OCI-LY3 (cell line): ENCODE measurements at regions not wholly inside any gene's neighbourhood (a gene's known extent, or its start where the extent isn't known, plus 50 kb on each side); places are given as distances from the start of the nearest gene placed in this dataset.

Source experiments
- H2AFZ ChIP-seq: fragments of 200-600, 300-600 bp; shearing (Covaris generic); 2 replicates; pipeline ENCODE4 v1.6.0; 2014; ENCODE audit warnings: antibody characterized with exemption, low read depth, low read length
- H3K27ac ChIP-seq: fragments of 200-600, 300-600 bp; sonication (generic); 2 replicates; pipeline ENCODE4 v1.5.1; 2014; ENCODE audit warnings: mild to moderate bottlenecking, low read length, moderate library complexity, mixed read lengths
- H3K27me3 ChIP-seq: fragments of 200-600, 300-600 bp; sonication (generic); 2 replicates; pipeline ENCODE4 v1.6.1; 2014; ENCODE audit warnings: low read depth, low read length, mixed read lengths
- H3K36me3 ChIP-seq: fragments of 200-600, 300-600 bp; sonication (generic); replicated peaks from 2 replicates; pipeline ENCODE3; 2014; ENCODE audit warnings: low read depth, low read length, mixed read lengths
- H3K4me1 ChIP-seq: fragments of 300-600, 200-600 bp; sonication (generic); 2 replicates; pipeline ENCODE4 v1.6.1; 2014; ENCODE audit warnings: low read length, mixed read lengths
- H3K4me2 ChIP-seq: fragments of 200-600, 300-600 bp; sonication (generic); 2 replicates; pipeline ENCODE4 v1.6.1; 2014; ENCODE audit warnings: low read length, mixed read lengths
- H3K4me3 ChIP-seq: fragments of 300-600, 200-600 bp; sonication (generic); 2 replicates; pipeline ENCODE4 v1.5.1; 2014; ENCODE audit warnings: antibody characterized with exemption, mild to moderate bottlenecking, low read length, moderate library complexity
- H3K79me2 ChIP-seq: fragments of 300-600, 200-600 bp; shearing (Covaris generic); 2 replicates; pipeline ENCODE4 v1.6.1; 2014; ENCODE audit warnings: mild to moderate bottlenecking, low read length, mixed read lengths
- H3K9ac ChIP-seq: fragments of 300-600, 200-600 bp; shearing (Covaris generic); 2 replicates; pipeline ENCODE4 v1.6.0; 2014; ENCODE audit warnings: mild to moderate bottlenecking, low read length, moderate library complexity
- H3K9me3 ChIP-seq: fragments of 200-600, 300-600 bp; shearing (Covaris generic); 2 replicates; pipeline ENCODE4 v1.6.1; 2014; ENCODE audit warnings: low read length, mixed read lengths; ENCODE audit not compliant: insufficient read depth
- H4K20me1 ChIP-seq: fragments of 200-600, 300-600 bp; sonication (generic); 2 replicates; pipeline ENCODE4 v1.6.1; 2016; ENCODE audit warnings: low read length, mixed read lengths; ENCODE audit not compliant: insufficient read depth
- EZH2phosphoT487 ChIP-seq: fragments of 200-600 bp; shearing (Covaris generic); IDR thresholded peaks from 2 replicates; pipeline ENCODE4 v1.6.1; 2018; ENCODE audit warnings: antibody characterized with exemption, mixed run types, low read depth
- TF ChIP-seq, protein P1 (sequence below): fragments of 200-600, 300-600 bp; sonication (generic); IDR thresholded peaks from 2 replicates; pipeline ENCODE4 v1.5.1; 2014; ENCODE audit warnings: antibody characterized with exemption, low read length, low read depth

DNA sequence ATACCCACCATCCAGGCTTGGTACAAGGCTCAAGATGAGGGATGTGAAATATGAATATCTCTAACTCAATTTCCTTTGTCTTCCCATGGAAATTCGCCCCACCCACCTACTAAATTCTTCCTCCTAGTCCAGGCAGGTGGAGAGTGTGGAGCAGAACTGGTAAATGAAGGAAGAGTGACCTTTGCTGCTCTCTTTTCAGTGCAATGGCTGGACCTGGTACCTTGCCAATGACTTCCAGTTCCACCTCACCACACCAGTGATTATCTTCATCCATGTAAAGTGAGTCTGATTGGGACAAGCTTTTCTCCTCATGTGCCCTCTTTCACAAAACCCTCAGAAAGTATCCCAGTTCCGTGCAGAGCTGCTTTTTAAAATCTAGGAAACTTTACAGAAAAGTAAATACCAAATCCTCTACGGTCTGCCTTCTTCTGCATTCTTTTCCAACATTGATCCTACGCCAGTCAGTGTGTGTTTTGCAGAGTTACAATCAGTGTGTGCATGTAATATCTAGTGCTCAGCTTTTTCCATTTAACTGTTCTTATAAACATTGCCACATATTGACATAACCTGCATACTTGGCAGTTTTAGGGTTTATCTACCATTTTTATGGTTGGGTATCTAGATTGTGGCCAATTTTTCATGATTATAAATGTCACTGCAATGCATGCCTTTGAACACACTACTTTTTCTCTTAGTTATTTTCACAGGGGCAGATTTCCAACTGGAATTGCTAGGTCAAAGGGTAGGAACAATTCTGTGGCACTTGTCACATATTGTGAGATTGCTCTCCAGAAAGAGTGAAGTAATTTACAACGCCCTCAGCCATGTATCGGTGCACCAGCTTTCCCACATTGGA is 86.5 kb upstream of the SEC11C start:
- H3K4me3 ChIP-seq: no peak overlapping the region
- H2AFZ ChIP-seq: no peak overlapping the region
- H4K20me1 ChIP-seq: no peaks in the 10 kb centered on the region
- no peak overlapping the region for H3K9ac ChIP-seq
- H3K4me1 ChIP-seq: peaks cover 37% of the 10 kb centered on the region
- H3K4me2 ChIP-seq: no peak overlapping the region
- H3K9me3 ChIP-seq: no peaks in the 10 kb centered on the region
- no peaks in the 10 kb centered on the region for H3K79me2 ChIP-seq
- 0 out of 2 replicates have a peak, but pooled peaks cover 2% of the 10 kb centered on the region for H3K27me3 ChIP-seq
- H3K27ac ChIP-seq: no peak overlapping the region
- H3K36me3 ChIP-seq: no peaks in the 10 kb centered on the region
- TF ChIP-seq, protein P1, sequence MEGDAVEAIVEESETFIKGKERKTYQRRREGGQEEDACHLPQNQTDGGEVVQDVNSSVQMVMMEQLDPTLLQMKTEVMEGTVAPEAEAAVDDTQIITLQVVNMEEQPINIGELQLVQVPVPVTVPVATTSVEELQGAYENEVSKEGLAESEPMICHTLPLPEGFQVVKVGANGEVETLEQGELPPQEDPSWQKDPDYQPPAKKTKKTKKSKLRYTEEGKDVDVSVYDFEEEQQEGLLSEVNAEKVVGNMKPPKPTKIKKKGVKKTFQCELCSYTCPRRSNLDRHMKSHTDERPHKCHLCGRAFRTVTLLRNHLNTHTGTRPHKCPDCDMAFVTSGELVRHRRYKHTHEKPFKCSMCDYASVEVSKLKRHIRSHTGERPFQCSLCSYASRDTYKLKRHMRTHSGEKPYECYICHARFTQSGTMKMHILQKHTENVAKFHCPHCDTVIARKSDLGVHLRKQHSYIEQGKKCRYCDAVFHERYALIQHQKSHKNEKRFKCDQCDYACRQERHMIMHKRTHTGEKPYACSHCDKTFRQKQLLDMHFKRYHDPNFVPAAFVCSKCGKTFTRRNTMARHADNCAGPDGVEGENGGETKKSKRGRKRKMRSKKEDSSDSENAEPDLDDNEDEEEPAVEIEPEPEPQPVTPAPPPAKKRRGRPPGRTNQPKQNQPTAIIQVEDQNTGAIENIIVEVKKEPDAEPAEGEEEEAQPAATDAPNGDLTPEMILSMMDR: no peak
- TF ChIP-seq EZH2phosphoT487: no peak

DNA sequence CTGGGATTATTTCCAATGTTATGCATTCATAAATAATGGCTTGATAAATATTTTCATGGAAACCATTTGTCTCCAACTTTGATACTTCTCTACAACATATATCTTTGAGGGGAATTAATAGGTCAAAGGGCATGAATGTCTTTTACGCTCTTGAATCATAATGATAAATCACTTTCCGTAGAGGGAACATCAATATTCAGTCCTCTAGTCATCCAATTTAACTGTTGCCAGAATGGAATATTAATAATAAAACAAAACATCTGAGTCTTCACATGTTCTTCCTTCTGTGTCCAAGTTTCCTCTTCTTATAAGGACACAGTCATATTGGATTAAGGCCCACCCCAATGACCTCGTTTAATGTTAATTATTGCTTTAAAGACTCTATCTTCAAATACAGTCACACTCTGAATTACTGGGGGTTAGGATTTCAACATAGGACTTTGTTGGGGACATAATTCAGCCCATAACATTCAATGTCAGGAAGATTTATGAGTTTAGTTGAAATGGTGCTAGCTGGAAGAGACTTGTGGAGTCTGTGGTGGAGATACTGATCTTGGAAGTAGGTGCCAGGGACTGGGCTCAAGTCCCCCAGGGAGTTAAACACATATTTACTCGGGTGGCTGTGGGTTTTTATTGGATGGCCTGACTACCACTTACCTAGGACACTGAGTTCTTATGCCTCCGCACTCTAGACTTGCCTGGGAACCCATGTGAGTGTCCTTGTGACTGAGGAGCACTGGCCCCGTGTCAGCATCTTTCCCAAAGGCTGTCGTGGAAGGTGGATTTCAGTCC is 85.0 kb upstream of the SEC11C start:
- H3K4me2 ChIP-seq: no peak overlapping the region
- TF ChIP-seq EZH2phosphoT487: no peak
- TF ChIP-seq, protein P1: no peak
- no peak overlapping the region for H3K4me3 ChIP-seq
- H2AFZ ChIP-seq: no peak overlapping the region
- H3K79me2 ChIP-seq: no peaks in the 10 kb centered on the region
- no peaks in the 10 kb centered on the region for H3K36me3 ChIP-seq
- H3K4me1 ChIP-seq: peaks cover 37% of the 10 kb centered on the region
- H3K27ac ChIP-seq: no peak overlapping the region
- H3K9ac ChIP-seq: no peak overlapping the region
- H4K20me1 ChIP-seq: no peaks in the 10 kb centered on the region
- H3K27me3 ChIP-seq: no peaks in the 10 kb centered on the region
- no peaks in the 10 kb centered on the region for H3K9me3 ChIP-seq

DNA sequence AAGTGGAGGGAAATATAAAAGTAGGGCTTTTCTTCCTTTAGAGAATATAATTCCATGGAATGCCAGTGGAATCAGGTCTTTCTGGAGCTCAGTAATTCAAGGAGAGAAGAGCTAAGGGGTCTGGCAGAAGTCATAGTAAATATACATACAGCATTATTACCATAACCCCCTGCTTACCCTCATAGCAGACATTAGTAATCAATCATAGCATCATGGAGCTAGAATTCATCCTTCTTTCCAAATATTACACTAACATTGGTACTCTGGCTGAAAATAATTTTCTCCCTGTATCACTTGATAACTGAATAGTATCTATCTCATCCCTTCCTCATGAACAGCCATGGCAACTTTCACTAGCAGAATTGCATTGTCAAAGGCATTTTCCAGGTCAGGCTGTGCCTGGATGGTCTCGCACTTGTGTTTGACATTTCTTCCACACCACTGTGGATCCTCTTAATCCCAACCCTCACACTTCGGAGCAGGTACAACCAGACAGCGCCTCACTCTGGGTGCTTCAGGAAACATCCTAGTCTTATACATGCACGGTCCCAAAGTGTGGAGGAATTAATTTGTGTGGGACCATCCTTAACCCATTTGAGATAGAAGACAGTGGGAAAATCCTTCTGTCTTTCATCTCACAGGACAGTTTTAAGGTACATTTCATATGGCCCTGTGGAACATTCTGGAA is 84.2 kb upstream of the SEC11C start:
- H3K4me1 ChIP-seq: peaks cover 37% of the 10 kb centered on the region
- TF ChIP-seq EZH2phosphoT487: no peak
- TF ChIP-seq, protein P1: peak; percentile 71
- no peak overlapping the region for H2AFZ ChIP-seq
- no peaks in the 10 kb centered on the region for H3K79me2 ChIP-seq
- H3K9me3 ChIP-seq: no peaks in the 10 kb centered on the region
- no peaks in the 10 kb centered on the region for H3K36me3 ChIP-seq
- no peaks in the 10 kb centered on the region for H3K27me3 ChIP-seq
- no peak overlapping the region for H3K27ac ChIP-seq
- H3K9ac ChIP-seq: no peak overlapping the region
- no peaks in the 10 kb centered on the region for H4K20me1 ChIP-seq
- H3K4me3 ChIP-seq: no peak overlapping the region
- peak overlapping the region; percentile 53 for H3K4me2 ChIP-seq
